H9 (cell line): ENCODE measurements at regions not wholly inside any gene's neighbourhood (a gene's known extent, or its start where the extent isn't known, plus 50 kb on each side); places are given as distances from the start of the nearest gene placed in this dataset.

ENCODE experiments used
- DNase-seq: peaks from one replicate; pipeline ENCODE4 v3.0.0-alpha.2; 2017
- H2AFZ ChIP-seq: one replicate; pipeline ENCODE4 v1.6.1; 2013; ENCODE audit warnings: mild to moderate bottlenecking, low read length, control low read depth, moderate library complexity
- H2AK5ac ChIP-seq: 2 replicates; pipeline ENCODE4 v1.6.1; 2013; ENCODE audit warnings: low read length, control low read depth, mixed read lengths; ENCODE audit not compliant: insufficient read length
- H2BK120ac ChIP-seq: one replicate; pipeline ENCODE4 v1.6.1; 2013; ENCODE audit warnings: low read depth, mild to moderate bottlenecking, low read length, control low read depth, inconsistent platforms; ENCODE audit not compliant: poor library complexity, severe bottlenecking
- H2BK12ac ChIP-seq: 2 replicates; pipeline ENCODE4 v1.6.1; 2013; ENCODE audit warnings: low read length, control low read depth, mixed read lengths, low read depth; ENCODE audit not compliant: insufficient read length
- H2BK15ac ChIP-seq: 2 replicates; pipeline ENCODE4 v1.6.1; 2013; ENCODE audit warnings: low read depth, low read length, control low read depth
- H2BK20ac ChIP-seq: one replicate; pipeline ENCODE4 v1.6.1; 2013; ENCODE audit warnings: low read depth, mild to moderate bottlenecking, low read length, control low read depth, inconsistent platforms; ENCODE audit not compliant: poor library complexity, severe bottlenecking
- H2BK5ac ChIP-seq: 2 replicates; pipeline ENCODE4 v1.6.1; 2013; ENCODE audit warnings: low read length, control low read depth, mixed read lengths; ENCODE audit not compliant: insufficient read length
- H3K14ac ChIP-seq: 2 replicates; pipeline ENCODE4 v1.6.1; 2013; ENCODE audit warnings: low read length, control low read depth; ENCODE audit not compliant: insufficient read depth
- H3K18ac ChIP-seq: 2 replicates; pipeline ENCODE4 v1.6.1; 2013; ENCODE audit warnings: low read depth, mild to moderate bottlenecking, mixed read lengths, low read length, control low read depth; ENCODE audit not compliant: insufficient read length
- H3K23ac ChIP-seq: 2 replicates; pipeline ENCODE4 v1.6.1; 2013; ENCODE audit warnings: low read length, control low read depth, mixed read lengths, low read depth; ENCODE audit not compliant: insufficient read length
- H3K23me2 ChIP-seq: 2 replicates; pipeline ENCODE4 v1.6.1; 2013; ENCODE audit warnings: low read depth, mild to moderate bottlenecking, mixed read lengths, low read length, control low read depth; ENCODE audit not compliant: insufficient read length, poor library complexity, severe bottlenecking
- H3K27ac ChIP-seq: 2 replicates; pipeline ENCODE4 v1.5.1; 2013; ENCODE audit warnings: low read length, control low read depth, mixed read lengths, low read depth; ENCODE audit not compliant: insufficient read length
- H3K27me3 ChIP-seq: 2 replicates; pipeline ENCODE4 v1.6.1; 2013; ENCODE audit warnings: low read length, control low read depth, inconsistent platforms; ENCODE audit not compliant: insufficient read depth
- H3K4ac ChIP-seq: 2 replicates; pipeline ENCODE4 v1.6.1; 2013; ENCODE audit warnings: low read depth, mild to moderate bottlenecking, control low read depth, inconsistent platforms, low read length, moderate library complexity
- H3K4me1 ChIP-seq: 2 replicates; pipeline ENCODE4 v1.6.1; 2013; ENCODE audit warnings: low read length, control low read depth, inconsistent platforms; ENCODE audit not compliant: insufficient read depth
- H3K4me2 ChIP-seq: 2 replicates; pipeline ENCODE4 v1.6.1; 2013; ENCODE audit warnings: low read length, control low read depth, mixed read lengths; ENCODE audit not compliant: insufficient read length, insufficient read depth
- H3K56ac ChIP-seq: 2 replicates; pipeline ENCODE4 v1.6.1; 2013; ENCODE audit warnings: low read depth, mild to moderate bottlenecking, mixed read lengths, low read length, control low read depth; ENCODE audit not compliant: insufficient read length
- H3K79me1 ChIP-seq: 2 replicates; pipeline ENCODE4 v1.6.1; 2013; ENCODE audit warnings: low read depth, mild to moderate bottlenecking, moderate library complexity, low read length, control low read depth, inconsistent platforms; ENCODE audit not compliant: insufficient read depth, poor library complexity, severe bottlenecking
- H3K79me2 ChIP-seq: 2 replicates; pipeline ENCODE4 v1.6.1; 2013; ENCODE audit warnings: low read length, control low read depth, inconsistent platforms; ENCODE audit not compliant: insufficient read depth
- H3K9ac ChIP-seq: 2 replicates; pipeline ENCODE4 v1.6.1; 2013; ENCODE audit warnings: low read length, control low read depth, mixed read lengths; ENCODE audit not compliant: insufficient read length; ENCODE audit errors: extremely low read depth
- H3K9me3 ChIP-seq: one replicate; pipeline ENCODE4 v1.6.1; 2013; ENCODE audit warnings: low read depth, low read length, inconsistent platforms; ENCODE audit not compliant: control insufficient read depth
- H3T11ph ChIP-seq: one replicate; pipeline ENCODE4 v1.6.1; 2013; ENCODE audit warnings: mild to moderate bottlenecking, low read length, control low read depth, inconsistent platforms
- H4K20me1 ChIP-seq: one replicate; pipeline ENCODE4 v1.6.1; 2013; ENCODE audit not compliant: control insufficient read depth, insufficient read length, insufficient read depth
- H4K5ac ChIP-seq: 2 replicates; pipeline ENCODE4 v1.6.1; 2013; ENCODE audit warnings: low read depth, mild to moderate bottlenecking, mixed read lengths, low read length, control low read depth; ENCODE audit not compliant: insufficient read length
- H4K8ac ChIP-seq: replicated peaks from 2 replicates; pipeline ENCODE4 v1.6.1; 2013; ENCODE audit warnings: low read length, control low read depth, mixed read lengths, low read depth; ENCODE audit not compliant: insufficient read length
- H4K91ac ChIP-seq: 2 replicates; pipeline ENCODE4 v1.6.1; 2013; ENCODE audit warnings: low read depth, mild to moderate bottlenecking, moderate library complexity, mixed read lengths, low read length, control low read depth; ENCODE audit not compliant: insufficient read length
- H3K27ac Mint-ChIP-seq, 3 experiments: 2 replicates in 2 of 3; 3 replicates in 1 of 3; pipeline ENCODE4 v1.8.0; 2020 to 2021; ENCODE audit warnings: mixed read lengths in 3 of 3, mild to moderate bottlenecking in 1 of 3, moderate library complexity in 1 of 3
- H3K27me3 Mint-ChIP-seq: 2 replicates; pipeline ENCODE4 v1.8.0; 2021; ENCODE audit warnings: low read depth, mild to moderate bottlenecking, moderate library complexity, mixed read lengths
- H3K36me3 Mint-ChIP-seq, 3 experiments: 2 replicates in 2 of 3; 3 replicates in 1 of 3; pipeline ENCODE4 v1.8.0; 2020 to 2021; ENCODE audit warnings: low read depth in 3 of 3, mixed read lengths in 3 of 3; ENCODE audit not compliant: insufficient read depth in 1 of 3
- H3K4me1 Mint-ChIP-seq, 2 experiments: 2 replicates each; pipeline ENCODE4 v1.8.0; 2020; ENCODE audit warnings: mixed read lengths in 2 of 2
- H3K4me3 Mint-ChIP-seq, 2 experiments: 2 replicates in 1 of 2; 3 replicates in 1 of 2; pipeline ENCODE4 v1.8.0; 2020 to 2021; ENCODE audit warnings: mild to moderate bottlenecking in 2 of 2, mixed read lengths in 2 of 2, moderate library complexity in 1 of 2
- H3K9me3 Mint-ChIP-seq, 2 experiments: 2 replicates in 1 of 2; 3 replicates in 1 of 2; pipeline ENCODE4 v1.8.0; 2020; ENCODE audit warnings: mild to moderate bottlenecking in 2 of 2, mixed read lengths in 2 of 2, moderate library complexity in 1 of 2
- CTCF ChIP-seq: fragments of 200-600 bp; sonication (generic); conservative IDR thresholded peaks from 3 replicates; pipeline ENCODE4 v1.8.0; 2021; ENCODE audit warnings: antibody characterized with exemption, mild to moderate bottlenecking
- WGBS: extraction: QIAGEN DNeasy Blood & Tissue Kit; methylation state at CpG from one replicate; pipeline ENCODE4 v1.1.7; 2013; ENCODE audit warnings: missing lambda C conversion rate, low lambda C conversion rate, mixed read lengths; ENCODE audit not compliant: insufficient read length; ENCODE audit errors: extremely low coverage; 5-methylcytosine and 5-hydroxymethylcytosine counted together

DNA sequence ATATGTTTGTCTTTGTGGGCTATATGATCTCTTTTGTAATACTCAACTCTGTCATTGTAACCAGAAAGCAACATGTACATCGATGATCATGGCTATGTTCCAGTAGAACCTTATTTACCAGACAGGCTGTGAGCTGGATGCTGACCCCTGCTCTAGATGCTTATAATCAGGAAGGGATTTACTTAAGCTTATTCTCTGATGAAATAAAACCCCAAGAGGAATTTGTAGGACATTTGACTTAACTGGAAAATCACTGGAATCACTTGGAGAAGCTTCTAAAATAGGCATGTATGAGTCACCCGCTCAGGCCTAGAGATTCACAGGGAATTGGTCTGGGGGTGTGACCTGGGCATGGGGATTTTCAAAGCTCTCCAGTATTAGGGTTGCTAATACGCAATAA is 285.8 kb upstream of the ZNF608 start:
- no peaks in the 10 kb centered on the region for H3K4me1 ChIP-seq
- Mint-ChIP-seq H3K27ac (no peak overlapping the region), H3K27me3 (no peaks in the 10 kb centered on the region), H3K4me3 (no peak overlapping the region), H3K9me3 (no peaks in the 10 kb centered on the region; a peak in 1 of 5 replicates), H3K4me1 (peaks cover 15 to 16% of the 10 kb centered on the region in 2 experiments), H3K36me3 (no peaks in the 10 kb centered on the region; a peak in 2 of 7 replicates)
- H2BK120ac ChIP-seq = no peak overlapping the region
- H3K79me2 ChIP-seq = no peaks in the 10 kb centered on the region
- no peak overlapping the region for H3K56ac ChIP-seq
- no peak overlapping the region for H3K9ac ChIP-seq
- no peak overlapping the region for H2BK12ac ChIP-seq
- no peak overlapping the region for H2AK5ac ChIP-seq
- TF ChIP-seq CTCF = no peak
- H3K23me2 ChIP-seq = no peaks in the 10 kb centered on the region
- no peaks in the 10 kb centered on the region for H3K9me3 ChIP-seq
- no peak overlapping the region for H3K14ac ChIP-seq
- no peak overlapping the region for H3K18ac ChIP-seq
- H3K27me3 ChIP-seq = no peaks in the 10 kb centered on the region
- H3K4me2 ChIP-seq = no peak overlapping the region
- H3K27ac ChIP-seq = no peak overlapping the region
- WGBS = no CpG with 5 or more reads among the region's 3 CpGs
- H2BK15ac ChIP-seq = no peak overlapping the region
- no peak overlapping the region for H4K91ac ChIP-seq
- no peaks in the 10 kb centered on the region for H3K79me1 ChIP-seq
- no peak overlapping the region for H2AFZ ChIP-seq
- H3T11ph ChIP-seq = no peak overlapping the region
- no peaks in the 10 kb centered on the region for H4K20me1 ChIP-seq
- no peak overlapping the region for H3K23ac ChIP-seq
- DNase-seq = no peak
- no peak overlapping the region for H2BK20ac ChIP-seq
- H3K4ac ChIP-seq = no peak overlapping the region
- no peak overlapping the region for H4K5ac ChIP-seq
- no peak overlapping the region for H4K8ac ChIP-seq
- H2BK5ac ChIP-seq = no peak overlapping the region
